HG03442 (cell line): ENCODE measurements at regions not wholly inside any gene's neighbourhood (a gene's known extent, or its start where the extent isn't known, plus 50 kb on each side); places are given as distances from the start of the nearest gene placed in this dataset.
"Not testable (repeated sequence)": the region's sequence is repeated elsewhere in the genome, so short reads cannot be mapped to it uniquely, and the experiment has no call there.

Source experiments
- ATAC-seq: cut with Tn5 transposase; IDR thresholded peaks from one replicate; pipeline ENCODE4 v1.9.1; 2021; ENCODE audit warnings: mild to moderate bottlenecking, moderate library complexity; ENCODE audit not compliant: unreplicated experiment

- ATAC-seq, result no peak
These were observed 395.8 kb downstream of the RAB38 start for GRCh38 chr11:87779276-87780067.

- ATAC-seq, result no peak
These were observed 396.9 kb downstream of the RAB38 start for GRCh38 chr11:87778357-87778756.

GRCh38 chr11:87775036-87775435 is 400.2 kb downstream of the RAB38 start:
- ATAC-seq, result no peak

DNA sequence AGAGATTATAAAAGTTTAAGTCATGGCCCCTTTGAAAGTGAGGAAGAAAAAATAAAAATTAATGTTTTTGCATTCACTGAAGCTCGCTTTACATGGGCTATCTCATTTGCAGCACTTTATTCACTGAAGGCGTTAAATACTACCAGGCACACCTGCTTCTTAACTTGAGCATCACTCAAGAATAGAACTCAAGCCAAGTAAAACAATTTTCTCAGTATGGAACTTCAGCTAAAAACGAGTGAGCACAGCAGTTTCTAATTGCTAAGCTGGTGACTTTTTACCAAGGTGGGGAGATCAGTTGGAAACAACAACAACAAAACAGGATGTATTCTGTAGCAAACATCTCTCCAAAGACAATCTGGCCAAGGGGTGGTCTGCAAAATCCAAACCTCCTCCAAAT is 405.6 kb downstream of the RAB38 start:
- ATAC-seq, result no peak

DNA sequence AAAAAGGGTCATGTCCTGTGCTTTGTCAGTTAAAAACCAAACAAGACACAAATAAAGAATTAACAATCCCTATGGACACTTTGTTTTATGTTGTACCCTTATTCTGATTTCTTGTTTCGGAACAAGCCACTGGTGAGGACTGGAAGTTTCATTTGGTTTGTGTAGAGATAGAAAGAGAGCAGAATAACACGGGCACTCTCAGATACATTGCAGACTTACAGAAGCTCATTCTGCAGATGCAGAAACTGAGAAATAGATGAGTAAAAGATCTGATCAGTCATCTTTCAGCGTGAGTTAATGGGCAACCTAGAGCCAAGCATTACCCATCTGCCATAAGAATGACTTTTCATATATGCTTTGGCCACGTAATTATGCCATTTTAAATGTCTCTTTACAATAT is 407.6 kb downstream of the RAB38 start:
- no peak for ATAC-seq

- ATAC-seq, result not testable (repeated sequence)
These were observed 411.2 kb downstream of the RAB38 start for GRCh38 chr11:87764075-87764474.

GRCh38 chr11:87754685-87755084 is 420.6 kb downstream of the RAB38 start:
- ATAC-seq, result no peak

DNA sequence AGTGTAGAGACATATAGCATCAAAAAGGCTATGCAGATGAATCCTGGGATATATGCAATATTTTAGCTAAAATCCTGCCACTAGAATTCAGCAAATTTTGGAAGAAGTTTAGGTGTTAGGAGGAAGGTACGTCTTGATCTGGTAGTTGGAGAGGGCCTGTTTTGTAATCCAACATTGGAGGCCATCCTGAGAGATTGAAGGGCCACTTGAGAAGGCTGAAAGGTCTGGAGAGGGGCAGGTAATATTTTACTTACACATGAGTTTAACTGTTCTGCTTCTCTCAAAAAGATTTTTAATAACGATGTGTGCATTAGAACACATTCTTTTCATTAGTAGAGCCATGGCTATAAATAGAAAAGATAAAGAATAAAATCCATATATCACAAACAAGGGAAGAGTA is 422.1 kb downstream of the RAB38 start:
- no peak for ATAC-seq

GRCh38 chr11:87743007-87743406 is 432.2 kb downstream of the RAB38 start:
- ATAC-seq, result no peak

DNA sequence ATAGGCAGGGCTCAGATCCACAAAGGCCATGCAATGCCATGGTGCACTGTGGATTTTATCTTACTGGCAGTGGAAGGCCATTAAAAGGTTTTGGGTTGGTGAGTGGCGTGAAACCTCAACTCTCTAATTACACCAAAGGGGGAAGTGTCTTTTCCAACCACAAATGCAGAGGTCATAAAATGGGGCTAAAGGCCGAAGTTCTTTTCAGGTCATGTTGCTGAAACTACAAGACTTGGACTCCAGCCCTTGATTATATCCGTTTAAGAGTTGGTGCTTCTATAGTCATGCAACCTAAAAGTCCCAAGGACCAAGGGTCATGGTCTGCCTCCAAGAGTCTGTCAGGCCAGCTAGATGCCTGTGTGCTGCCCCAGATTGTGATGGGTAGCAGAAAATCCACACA is 434.3 kb downstream of the RAB38 start:
- ATAC-seq, result no peak

DNA sequence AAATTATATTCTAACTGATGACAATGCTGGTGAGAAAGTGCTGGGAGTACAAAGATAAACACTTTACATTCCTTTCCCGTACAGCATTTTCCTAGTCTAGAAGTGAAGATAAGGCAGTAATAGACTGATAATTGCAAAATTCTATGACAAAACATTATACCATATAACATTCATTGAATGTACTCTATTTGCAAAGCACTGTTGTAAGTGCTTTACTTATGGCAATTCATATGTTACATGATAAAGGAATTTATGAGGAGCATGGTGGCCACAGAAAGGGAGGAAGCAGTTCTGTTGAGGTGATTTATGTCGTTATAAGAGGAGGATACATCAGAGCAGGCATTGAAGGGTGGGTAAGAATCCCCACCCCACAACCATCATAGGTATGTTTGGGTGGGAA is 434.8 kb downstream of the RAB38 start:
- no peak for ATAC-seq

DNA sequence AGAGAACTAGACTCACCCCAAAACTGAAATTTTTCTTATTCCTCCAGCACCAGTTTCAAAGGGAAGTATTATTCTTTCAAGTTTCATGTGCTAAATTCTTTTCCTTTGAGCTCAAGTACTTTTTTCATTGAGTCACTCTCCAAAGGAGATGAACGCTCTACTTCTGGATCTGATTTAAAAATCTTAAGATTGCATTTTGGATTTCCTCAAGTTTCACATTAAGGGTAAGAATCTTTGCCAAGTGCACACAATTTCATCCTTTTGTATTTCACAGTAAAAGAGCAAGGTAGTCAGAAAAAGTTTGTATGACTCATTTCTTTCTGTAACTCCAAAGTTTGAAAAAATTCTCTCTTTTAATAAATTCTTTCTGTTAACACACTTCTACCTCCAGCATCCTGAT is 435.5 kb downstream of the RAB38 start:
- ATAC-seq, result no peak

DNA sequence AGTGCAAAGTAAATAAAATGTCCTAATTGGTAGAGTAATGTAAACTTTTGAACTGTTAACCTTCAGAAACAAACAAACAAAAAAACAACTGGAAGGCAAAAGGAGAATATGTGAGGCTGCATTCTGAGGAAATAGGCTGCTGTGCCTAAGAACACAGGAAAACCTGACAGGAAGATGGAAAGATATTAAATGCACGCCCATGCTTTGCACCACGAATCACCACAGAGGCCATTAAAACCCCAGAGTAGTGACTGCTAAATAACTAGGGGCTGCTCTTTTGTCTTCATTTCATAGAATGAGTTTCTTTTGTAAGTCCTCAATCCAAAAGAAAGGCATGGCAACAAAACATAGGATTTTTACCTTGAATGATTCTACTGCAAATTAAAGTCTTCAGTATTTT is 436.0 kb downstream of the RAB38 start:
- ATAC-seq, result no peak

DNA sequence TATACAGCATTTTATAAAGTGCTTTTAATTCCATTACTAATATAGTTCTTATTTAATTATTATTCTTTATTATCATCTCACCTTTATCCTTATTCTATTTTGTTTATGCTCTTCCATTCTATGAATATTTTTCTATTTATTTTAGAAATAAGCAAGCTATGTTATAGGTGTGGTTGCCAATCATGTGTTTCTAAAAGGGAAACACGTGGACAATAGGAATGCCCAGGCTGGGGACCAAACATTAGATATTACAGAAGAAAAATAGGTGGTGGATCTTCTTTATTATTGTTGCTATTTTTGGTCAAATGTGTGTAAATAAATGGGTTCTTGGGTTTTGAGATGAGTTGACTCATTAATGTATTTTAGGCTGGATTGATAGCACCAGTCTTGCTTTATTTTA is 438.3 kb downstream of the RAB38 start:
- no peak for ATAC-seq

DNA sequence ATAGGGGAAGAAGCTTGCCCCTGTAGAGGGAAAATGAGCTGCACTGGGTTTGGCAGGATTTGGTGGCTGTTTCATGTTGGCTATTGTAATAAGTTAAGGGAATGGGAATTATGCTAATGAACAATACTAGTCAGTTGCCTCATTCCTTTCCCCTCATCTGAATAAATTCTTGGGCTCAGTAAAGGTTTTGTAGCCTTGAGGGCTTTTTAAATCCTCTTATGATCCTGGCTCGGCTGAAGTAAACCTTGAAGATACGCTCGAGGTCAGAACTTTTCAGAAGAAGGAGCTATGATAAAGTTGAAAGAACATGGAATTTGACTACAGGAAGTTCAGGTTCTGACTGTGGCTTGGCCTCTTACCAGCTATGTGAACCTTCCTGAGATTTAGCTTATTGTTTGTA is 448.7 kb downstream of the RAB38 start:
- no peak for ATAC-seq

DNA sequence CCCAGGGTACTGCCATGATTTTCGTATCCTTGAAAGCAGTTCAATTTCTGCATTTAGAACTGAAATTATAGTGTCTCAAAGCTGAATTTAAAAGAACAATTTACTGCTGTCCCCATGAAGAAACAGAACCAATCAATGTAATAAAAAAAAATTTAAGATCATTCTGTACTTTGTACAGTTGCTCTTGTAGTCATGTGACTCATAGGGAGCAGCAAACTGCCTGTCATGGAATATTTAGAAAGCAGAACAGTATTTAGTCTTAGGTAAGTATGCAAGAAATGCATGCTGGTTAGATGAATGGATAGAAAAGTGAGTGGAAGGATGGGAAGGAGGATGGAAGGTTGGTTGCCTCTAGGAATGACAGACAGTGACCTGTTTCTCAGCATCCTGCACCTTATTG is 450.9 kb downstream of the RAB38 start:
- ATAC-seq, result no peak

DNA sequence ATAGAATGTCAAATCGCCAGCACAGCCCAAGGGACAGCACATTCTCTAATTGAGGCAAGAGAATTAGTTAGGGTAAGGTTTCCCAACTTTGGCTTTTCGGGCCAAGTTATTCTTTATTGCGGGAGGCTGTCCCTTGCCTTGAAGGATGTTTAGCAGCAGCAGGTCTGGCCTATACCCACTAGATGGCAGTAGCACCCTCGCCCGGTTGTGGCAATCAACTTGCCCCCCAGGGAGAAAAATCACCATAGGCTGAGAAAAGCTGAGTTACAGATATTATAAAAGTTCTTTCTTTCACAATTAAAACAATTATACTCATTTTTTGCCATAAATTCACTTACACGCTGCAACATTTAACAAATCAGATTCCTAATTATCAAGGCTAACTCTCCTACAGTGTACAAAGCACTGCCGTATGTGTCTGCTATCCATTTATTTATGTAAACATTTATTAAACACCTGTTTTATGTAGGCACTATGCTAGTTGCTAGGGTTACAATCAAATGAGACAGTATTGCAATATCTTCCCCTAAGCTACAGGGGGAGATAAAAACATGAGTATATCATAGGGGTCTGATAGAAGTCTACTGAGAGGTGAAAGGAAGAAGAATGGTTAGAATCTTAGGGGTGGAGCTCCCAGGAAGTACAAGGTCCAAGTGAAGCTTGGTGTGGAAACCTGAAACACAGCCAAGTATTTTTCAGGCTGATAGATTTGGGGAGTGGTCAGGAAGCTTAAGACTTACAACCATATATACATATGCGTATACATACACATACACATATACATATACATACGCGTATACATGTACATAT is 452.3 kb downstream of the RAB38 start:
- ATAC-seq, result peak; percentile 77

GRCh38 chr11:87719326-87720073 is 455.7 kb downstream of the RAB38 start:
- no peak for ATAC-seq

GRCh38 chr11:87712802-87713202 is 462.4 kb downstream of the RAB38 start:
- ATAC-seq, result no peak

DNA sequence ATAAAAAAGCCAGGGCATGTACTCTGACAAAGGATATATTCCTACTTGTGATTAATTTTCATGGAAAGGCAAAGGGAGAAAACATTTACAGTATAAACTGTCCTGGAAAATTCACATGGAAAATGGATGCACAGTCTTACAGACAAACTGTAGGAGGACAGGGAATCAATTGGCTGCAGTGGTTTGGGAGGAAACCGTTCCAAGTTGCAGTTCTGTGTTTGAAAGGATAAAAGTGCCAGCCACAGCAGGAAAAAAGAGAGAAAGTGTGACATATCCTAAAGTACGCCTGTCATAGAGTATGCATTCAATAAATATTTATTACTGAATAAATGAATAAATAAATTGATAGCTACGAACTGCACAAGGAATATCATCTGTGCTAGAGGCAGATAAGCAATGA is 462.9 kb downstream of the RAB38 start:
- ATAC-seq, result no peak

DNA sequence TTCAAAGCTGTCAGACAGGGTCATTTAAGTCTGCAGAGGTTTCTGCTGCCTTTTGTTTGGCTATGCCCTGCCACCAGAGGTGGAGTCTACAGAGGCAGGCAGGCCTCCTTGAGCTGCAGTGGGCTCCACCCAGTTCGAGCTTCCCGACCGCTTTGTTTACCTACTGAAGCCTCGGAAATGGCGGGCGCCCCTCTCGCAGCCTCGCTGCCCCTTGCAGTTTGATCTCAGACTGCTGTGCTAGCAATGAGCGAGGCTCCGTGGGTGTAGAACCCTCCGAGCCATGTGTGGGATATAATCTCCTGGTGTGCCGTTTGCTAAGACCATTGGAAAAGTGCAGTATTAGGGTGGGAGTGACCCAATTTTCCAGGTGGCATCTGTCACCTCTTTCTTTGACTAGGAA is 471.7 kb downstream of the RAB38 start:
- ATAC-seq, result not testable (repeated sequence)

DNA sequence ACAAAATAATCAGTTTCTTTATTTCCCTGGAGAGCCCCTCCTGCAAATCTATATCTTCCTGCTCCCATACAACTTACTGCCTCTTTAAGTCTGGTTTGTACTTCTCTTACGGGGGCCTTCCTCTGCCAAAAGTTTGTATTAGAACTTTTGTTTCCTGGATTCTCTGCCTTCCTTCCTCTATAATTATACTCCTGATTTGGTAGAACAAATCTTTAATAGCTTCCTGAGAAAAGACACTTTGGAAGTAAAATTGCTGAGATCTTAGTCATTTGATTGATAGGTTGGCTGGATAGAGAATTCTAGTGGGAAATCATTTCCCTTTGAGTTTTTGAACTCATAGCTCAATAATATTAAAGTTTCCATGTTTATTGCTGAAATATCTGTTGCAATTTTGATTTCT is 499.2 kb downstream of the RAB38 start:
- ATAC-seq, result no peak
